ENCODE measurements at regions not wholly inside any gene's neighbourhood (a gene's known extent, or its start where the extent isn't known, plus 50 kb on each side); places are given as distances from the start of the nearest gene placed in this dataset.

DNA sequence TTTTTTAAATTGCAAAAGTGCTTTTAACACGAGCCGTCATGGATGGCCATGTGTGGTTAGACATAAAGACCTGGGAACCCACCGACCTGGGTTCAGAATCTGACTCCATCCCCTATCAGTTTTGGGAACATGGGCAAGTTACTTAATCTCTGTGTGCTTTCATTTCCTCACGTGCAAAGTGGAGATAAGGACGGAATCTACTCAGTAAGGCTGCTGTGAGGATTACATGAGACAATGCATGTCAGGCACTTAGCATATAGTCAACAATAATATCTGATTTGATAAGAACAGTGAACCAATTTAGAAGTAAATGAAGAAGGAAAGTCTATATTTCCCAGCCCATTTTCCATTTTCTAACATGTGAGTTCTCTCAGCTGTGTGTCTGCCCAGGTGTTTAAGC lies 235.4 kb downstream of the SUDS3 start:
- no peak overlapping the region for H3K27ac ChIP-seq (ENCODE audit: low read length)
- Mint-ChIP-seq H3K9me3 (peaks cover 0 to 3% of the 10 kb centered on the region in 2 donors), H3K27me3 (ENCODE audit: low read depth in 2 of 2) (no peaks in the 10 kb centered on the region), H3K27ac (no peak overlapping the region), H3K4me3 (no peak overlapping the region), H3K36me3 (no peaks in the 10 kb centered on the region), H3K4me1 (no peaks in the 10 kb centered on the region)
- no peak overlapping the region for H3K4me3 ChIP-seq (ENCODE audit: low read length)
- H3K36me3 ChIP-seq (ENCODE audit: control insufficient read depth, insufficient read depth, low read length): no peaks in the 10 kb centered on the region
- H3K4me1 ChIP-seq (ENCODE audit: control insufficient read depth, insufficient read depth, low read length): no peaks in the 10 kb centered on the region
- no peaks in the 10 kb centered on the region for H3K27me3 ChIP-seq (ENCODE audit: control insufficient read depth, insufficient read depth, low read length)
- H3K9me3 ChIP-seq (ENCODE audit: control insufficient read depth, insufficient read depth, low read length): no peaks in the 10 kb centered on the region
- DNase-seq (no peak), ATAC-seq (no peak)
- intact Hi-C loops (cut with micrococcal nuclease): no loop called here
- 70% methylated on average over 5 of the region's 5 CpGs for WGBS (ENCODE audit: insufficient coverage)
- no peak for TF ChIP-seq CTCF (IDR thresholded peaks at IDR 0.05)

GRCh38 chr12:118617611-118618450 lies 241.5 kb downstream of the SUDS3 start:
- H3K27me3 ChIP-seq (ENCODE audit: control insufficient read depth, insufficient read depth, low read length): no peaks in the 10 kb centered on the region
- H3K4me3 Mint-ChIP-seq: no peak overlapping the region
- no peak overlapping the region for H3K27ac ChIP-seq (ENCODE audit: low read length)
- H3K9me3 ChIP-seq (ENCODE audit: control insufficient read depth, insufficient read depth, low read length): no peaks in the 10 kb centered on the region
- H3K36me3 ChIP-seq (ENCODE audit: control insufficient read depth, insufficient read depth, low read length): no peaks in the 10 kb centered on the region
- DNase-seq (no peak), ATAC-seq (no peak)
- H3K4me1 Mint-ChIP-seq: no peaks in the 10 kb centered on the region
- intact Hi-C loops (cut with micrococcal nuclease): no loop called here
- TF ChIP-seq CTCF (IDR thresholded peaks at IDR 0.05): no peak
- no peak overlapping the region for H3K27ac Mint-ChIP-seq
- H3K27me3 Mint-ChIP-seq (ENCODE audit: low read depth in 2 of 2): no peaks in the 10 kb centered on the region
- WGBS (ENCODE audit: insufficient coverage): 58% methylated on average over 4 of the region's 5 CpGs
- peaks cover 0 to 3% of the 10 kb centered on the region in 2 donors for H3K9me3 Mint-ChIP-seq
- no peak overlapping the region for H3K4me3 ChIP-seq (ENCODE audit: low read length)
- H3K36me3 Mint-ChIP-seq: no peaks in the 10 kb centered on the region
- H3K4me1 ChIP-seq (ENCODE audit: control insufficient read depth, insufficient read depth, low read length): no peaks in the 10 kb centered on the region

GRCh38 chr12:118618695-118619094 lies 242.3 kb downstream of the SUDS3 start:
- Mint-ChIP-seq H3K9me3 (peaks cover 2 to 3% of the 10 kb centered on the region in 2 donors), H3K4me3 (no peak overlapping the region), H3K36me3 (no peaks in the 10 kb centered on the region), H3K4me1 (no peaks in the 10 kb centered on the region), H3K27ac (no peak overlapping the region), H3K27me3 (ENCODE audit: low read depth in 2 of 2) (peaks cover 0 to 3% of the 10 kb centered on the region in 2 donors)
- intact Hi-C loops (cut with micrococcal nuclease): no loop called here
- WGBS (ENCODE audit: insufficient coverage): 90% methylated on average over 1 of the region's 1 CpG
- Histone ChIP-seq H3K27me3 (ENCODE audit: control insufficient read depth, insufficient read depth, low read length) (no peaks in the 10 kb centered on the region), H3K36me3 (ENCODE audit: control insufficient read depth, insufficient read depth, low read length) (no peaks in the 10 kb centered on the region), H3K4me1 (ENCODE audit: control insufficient read depth, insufficient read depth, low read length) (no peaks in the 10 kb centered on the region), H3K4me3 (ENCODE audit: low read length) (no peak overlapping the region), H3K27ac (ENCODE audit: low read length) (no peak overlapping the region), H3K9me3 (ENCODE audit: control insufficient read depth, insufficient read depth, low read length) (no peaks in the 10 kb centered on the region)
- DNase-seq (no peak), ATAC-seq (no peak)
- TF ChIP-seq CTCF (IDR thresholded peaks at IDR 0.05): no peak

Measured in natural killer cell (primary cell).